RWPE2 (cell line): ENCODE measurements at regions not wholly inside any gene's neighbourhood (a gene's known extent, or its start where the extent isn't known, plus 50 kb on each side); places are given as distances from the start of the nearest gene placed in this dataset.

Source experiments
- ATAC-seq: fragments of 200-7000 bp; cut with Tn5 transposase; 3 replicates; pipeline ENCODE4 v1.9.1; 2021; ENCODE audit warnings: low read depth
- DNase-seq: peaks from one replicate; pipeline ENCODE4 v3.0.0-alpha.2; 2020; ENCODE audit warnings: low spot score
- H3K27ac ChIP-seq: fragments of 450-650 bp; 2 replicates; pipeline ENCODE4 v1.5.1; 2017; ENCODE audit warnings: mild to moderate bottlenecking; ENCODE audit not compliant: poor library complexity, severe bottlenecking
- H3K27me3 ChIP-seq: fragments of 250-450 bp; sonication (Bioruptor Pico); 2 replicates; pipeline ENCODE4 v1.5.1; 2021; ENCODE audit warnings: mild to moderate bottlenecking, moderate library complexity; ENCODE audit not compliant: insufficient read depth, poor library complexity, severe bottlenecking
- H3K36me3 ChIP-seq: fragments of 250-450 bp; sonication (Bioruptor Pico); 2 replicates; pipeline ENCODE4 v1.5.1; 2020; ENCODE audit warnings: low read depth, mild to moderate bottlenecking, moderate library complexity
- H3K4me1 ChIP-seq: fragments of 250-450 bp; sonication (Bioruptor Pico); 2 replicates; pipeline ENCODE4 v1.5.1; 2021; ENCODE audit warnings: mild to moderate bottlenecking, moderate library complexity; ENCODE audit not compliant: insufficient read depth, poor library complexity, severe bottlenecking
- H3K4me3 ChIP-seq: fragments of 250-450 bp; sonication (Bioruptor Pico); 2 replicates; pipeline ENCODE4 v1.5.1; 2021; ENCODE audit warnings: mild to moderate bottlenecking, moderate library complexity; ENCODE audit not compliant: severe bottlenecking
- H3K9me3 ChIP-seq: fragments of 250-450 bp; sonication (Bioruptor Pico); 2 replicates; pipeline ENCODE4 v1.5.1; 2021; ENCODE audit warnings: mild to moderate bottlenecking, moderate library complexity; ENCODE audit not compliant: severe bottlenecking
- TF ChIP-seq, protein P1 (sequence below): fragments of 450-650 bp; IDR thresholded peaks from one replicate; pipeline ENCODE4 v1.5.1; 2017; ENCODE audit warnings: mild to moderate bottlenecking, moderate library complexity; ENCODE audit not compliant: poor library complexity, severe bottlenecking

DNA sequence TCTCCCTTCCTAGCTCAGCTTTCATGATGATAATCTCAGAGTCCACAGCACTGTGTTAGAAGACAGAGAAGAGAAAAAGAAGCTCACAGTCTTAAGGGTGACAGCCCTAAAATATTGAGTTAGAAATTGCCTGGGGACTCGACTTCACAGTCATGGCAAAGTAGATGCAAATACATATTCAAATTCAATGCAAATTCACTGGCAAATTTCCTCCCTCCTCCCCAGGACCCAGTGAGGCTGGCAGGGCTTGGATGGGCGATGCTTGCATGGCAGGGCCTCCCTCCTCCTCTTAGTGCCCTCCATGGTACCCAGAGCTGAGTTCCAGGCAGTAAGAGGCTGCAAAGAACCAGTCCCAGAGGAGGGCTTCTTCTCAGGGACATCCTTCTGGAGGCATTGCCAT lies 115.6 kb upstream of the UQCRFS1 start:
- Histone ChIP-seq H3K4me3 (no peak overlapping the region), H3K9me3 (no peaks in the 10 kb centered on the region), H3K27me3 (no peaks in the 10 kb centered on the region), H3K4me1 (no peaks in the 10 kb centered on the region), H3K36me3 (no peaks in the 10 kb centered on the region), H3K27ac (no peak overlapping the region)
- no peak for ATAC-seq
- TF ChIP-seq, protein P1, sequence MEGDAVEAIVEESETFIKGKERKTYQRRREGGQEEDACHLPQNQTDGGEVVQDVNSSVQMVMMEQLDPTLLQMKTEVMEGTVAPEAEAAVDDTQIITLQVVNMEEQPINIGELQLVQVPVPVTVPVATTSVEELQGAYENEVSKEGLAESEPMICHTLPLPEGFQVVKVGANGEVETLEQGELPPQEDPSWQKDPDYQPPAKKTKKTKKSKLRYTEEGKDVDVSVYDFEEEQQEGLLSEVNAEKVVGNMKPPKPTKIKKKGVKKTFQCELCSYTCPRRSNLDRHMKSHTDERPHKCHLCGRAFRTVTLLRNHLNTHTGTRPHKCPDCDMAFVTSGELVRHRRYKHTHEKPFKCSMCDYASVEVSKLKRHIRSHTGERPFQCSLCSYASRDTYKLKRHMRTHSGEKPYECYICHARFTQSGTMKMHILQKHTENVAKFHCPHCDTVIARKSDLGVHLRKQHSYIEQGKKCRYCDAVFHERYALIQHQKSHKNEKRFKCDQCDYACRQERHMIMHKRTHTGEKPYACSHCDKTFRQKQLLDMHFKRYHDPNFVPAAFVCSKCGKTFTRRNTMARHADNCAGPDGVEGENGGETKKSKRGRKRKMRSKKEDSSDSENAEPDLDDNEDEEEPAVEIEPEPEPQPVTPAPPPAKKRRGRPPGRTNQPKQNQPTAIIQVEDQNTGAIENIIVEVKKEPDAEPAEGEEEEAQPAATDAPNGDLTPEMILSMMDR, result no peak
- no peak for DNase-seq

DNA sequence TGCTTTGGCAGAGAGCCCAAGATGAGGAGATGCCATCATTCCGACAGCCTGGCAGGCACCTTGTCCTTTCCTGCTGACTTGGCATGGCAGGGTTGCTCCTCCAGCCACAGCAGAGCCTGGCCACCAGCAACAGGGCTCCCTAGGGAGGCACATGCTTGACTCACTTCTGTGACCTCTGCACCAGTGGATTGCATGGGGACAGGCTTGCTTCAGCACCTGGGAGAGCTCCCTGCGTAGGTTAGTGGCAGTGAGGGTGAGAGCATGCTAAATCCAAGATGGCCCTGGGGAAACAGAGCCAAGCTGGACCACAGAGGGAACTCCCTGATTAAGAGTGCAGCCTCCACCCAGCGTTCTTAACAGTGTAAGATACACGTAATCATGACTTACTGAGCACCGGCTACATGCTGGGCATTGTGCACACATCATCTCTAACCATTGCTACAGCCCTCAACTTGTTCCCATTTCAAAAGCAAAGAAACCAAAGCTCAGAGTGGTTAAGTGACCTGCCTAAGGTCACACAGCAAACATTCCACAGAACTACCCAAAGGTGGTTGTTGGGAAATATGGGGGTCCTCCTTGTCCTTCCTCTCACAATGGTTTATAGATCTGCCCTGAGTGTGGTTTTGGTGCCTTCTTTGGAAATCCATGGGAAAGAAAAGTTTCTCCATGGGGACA lies 116.6 kb upstream of the UQCRFS1 start:
- Histone ChIP-seq H3K36me3 (no peaks in the 10 kb centered on the region), H3K27me3 (no peaks in the 10 kb centered on the region), H3K27ac (no peak overlapping the region), H3K4me1 (no peaks in the 10 kb centered on the region), H3K9me3 (no peaks in the 10 kb centered on the region), H3K4me3 (no peak overlapping the region)
- ATAC-seq (peak; percentile 42; the same call in 1 of the 3 replicates), DNase-seq (no peak)
- TF ChIP-seq, protein P1, result no peak

DNA sequence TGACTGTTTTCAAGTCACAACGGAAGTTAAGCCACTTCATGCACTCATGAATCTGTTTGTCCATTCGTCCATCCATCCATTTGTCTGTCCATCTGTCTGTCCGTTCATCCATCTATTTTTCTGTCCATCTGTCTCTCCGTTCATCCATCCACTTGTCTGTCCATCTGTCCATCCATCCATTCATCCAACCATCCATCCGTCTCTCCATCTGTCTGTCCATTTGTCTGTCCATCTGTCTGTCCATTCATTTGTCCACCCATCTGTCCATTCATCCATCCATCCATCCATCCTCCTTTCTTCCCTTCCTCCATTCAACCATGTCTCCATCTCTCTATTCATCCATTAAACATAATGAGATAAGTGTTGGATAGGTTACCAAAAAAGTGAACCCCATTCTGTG lies 123.5 kb upstream of the UQCRFS1 start:
- H3K36me3 ChIP-seq, result no peaks in the 10 kb centered on the region
- ATAC-seq, result no peak
- H3K4me1 ChIP-seq, result no peaks in the 10 kb centered on the region
- no peak overlapping the region for H3K27ac ChIP-seq
- no peaks in the 10 kb centered on the region for H3K9me3 ChIP-seq
- H3K27me3 ChIP-seq, result no peaks in the 10 kb centered on the region
- no peak overlapping the region for H3K4me3 ChIP-seq
- DNase-seq, result no peak
- TF ChIP-seq, protein P1, result no peak

DNA sequence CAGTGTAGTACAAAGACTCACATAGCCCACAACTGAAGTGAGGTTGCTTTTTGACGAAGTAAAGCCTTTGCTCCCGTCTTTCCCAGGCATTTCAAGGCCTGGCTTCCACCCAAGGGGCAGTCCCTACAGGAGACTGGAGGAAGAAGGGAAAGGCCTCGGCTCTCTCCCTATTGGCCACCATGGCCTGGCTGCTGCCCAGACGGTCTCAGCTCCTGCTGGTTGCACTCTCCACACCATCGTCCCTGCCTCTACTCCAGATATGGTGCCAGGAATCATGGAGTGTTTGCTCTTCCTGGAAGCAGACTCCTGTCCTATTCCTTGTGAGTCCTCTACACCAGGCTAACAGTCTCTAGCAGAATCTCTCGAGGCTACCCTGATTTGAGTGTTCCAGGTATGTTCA lies 124.1 kb upstream of the UQCRFS1 start:
- H3K36me3 ChIP-seq, result no peaks in the 10 kb centered on the region
- no peaks in the 10 kb centered on the region for H3K9me3 ChIP-seq
- H3K4me3 ChIP-seq, result no peak overlapping the region
- TF ChIP-seq, protein P1, result no peak
- H3K27ac ChIP-seq, result no peak overlapping the region
- ATAC-seq (no peak), DNase-seq (no peak)
- H3K4me1 ChIP-seq, result no peaks in the 10 kb centered on the region
- no peaks in the 10 kb centered on the region for H3K27me3 ChIP-seq

DNA sequence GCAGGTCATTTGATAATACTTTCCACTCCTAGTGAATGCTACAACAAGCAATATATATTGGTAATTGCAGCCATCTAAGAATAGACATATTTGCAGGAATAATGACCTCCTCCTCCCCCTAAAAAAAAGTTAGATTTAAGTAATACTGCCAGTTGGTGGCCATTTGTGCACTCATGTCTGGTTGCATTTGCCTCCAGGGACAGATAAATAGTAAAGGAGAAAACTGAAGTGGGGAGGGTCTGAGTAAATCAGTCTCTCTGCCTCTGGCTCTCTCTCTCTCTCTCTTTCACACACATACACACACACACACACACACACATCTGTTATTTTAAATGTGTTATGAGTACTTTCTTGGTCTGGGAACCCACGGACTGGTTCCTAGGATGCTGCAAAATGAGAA lies 125.5 kb upstream of the UQCRFS1 start:
- Histone ChIP-seq H3K4me3 (no peak overlapping the region), H3K9me3 (peaks cover 2% of the 10 kb centered on the region), H3K36me3 (no peaks in the 10 kb centered on the region), H3K27me3 (no peaks in the 10 kb centered on the region), H3K27ac (no peak overlapping the region), H3K4me1 (no peaks in the 10 kb centered on the region)
- TF ChIP-seq, protein P1, result no peak
- no peak for DNase-seq
- ATAC-seq, result no peak
